Transverse colon (tissue), 4 donors: ENCODE measurements at regions not wholly inside any gene's neighbourhood (a gene's known extent, or its start where the extent isn't known, plus 50 kb on each side); places are given as distances from the start of the nearest gene placed in this dataset.

Source experiments
- DNase-seq: peaks from one replicate; pipeline ENCODE4 v3.0.0-alpha.2; 2019
- H3K27ac ChIP-seq, 4 donors: fragments of 200-600 bp; sonication (generic); 2 replicates each; pipeline ENCODE4 v1.5.1; 2016 to 2018; ENCODE audit warnings: inconsistent platforms in 4 of 4
- H3K27me3 ChIP-seq: fragments of 200-600 bp; sonication (generic); 2 replicates; pipeline ENCODE4 v1.5.1; 2017; ENCODE audit warnings: inconsistent platforms
- H3K36me3 ChIP-seq, 4 donors: fragments of 200-600 bp; sonication (generic); 2 replicates each; pipeline ENCODE4 v1.5.1; 2017 to 2019; ENCODE audit warnings: inconsistent platforms in 4 of 4
- H3K4me1 ChIP-seq, 4 donors: fragments of 200-600 bp; sonication (generic); 2 replicates each; pipeline ENCODE4 v1.5.1; 2017 to 2020; ENCODE audit warnings: inconsistent platforms in 4 of 4
- H3K4me3 ChIP-seq, 4 donors: fragments of 200-600 bp; sonication (generic); 1 replicate in 1 of 4; 2 replicates in 3 of 4; pipeline versions ENCODE4 v1.5.1 to v1.6.1; 2017 to 2019; ENCODE audit warnings: inconsistent platforms in 4 of 4
- H3K9me3 ChIP-seq, 2 donors: fragments of 200-600 bp; sonication (generic); 2 replicates each; pipeline ENCODE4 v1.5.1; 2017 to 2019; ENCODE audit warnings: inconsistent platforms in 2 of 2
- CTCF ChIP-seq, 5 experiments: fragments of 200-600 bp in 3 of 5; fragments of 450-650 bp in 2 of 5; sonication (generic) in 3 of 5; IDR thresholded peaks; 1 replicate in 2 of 5; 2 replicates in 3 of 5; pipeline ENCODE4 v1.5.1; 2016 to 2017; ENCODE audit warnings: antibody characterized with exemption in 5 of 5, inconsistent platforms in 3 of 5, mild to moderate bottlenecking in 2 of 5, moderate library complexity in 1 of 5
- EP300 ChIP-seq: sonication (generic); formaldehyde crosslinking; IDR thresholded peaks from one replicate; pipeline ENCODE4 v1.6.1; 2017; ENCODE audit warnings: antibody characterized with exemption, low read depth
- POLR2A ChIP-seq: fragments of 450-650 bp; IDR thresholded peaks from one replicate; pipeline ENCODE4 v1.6.1; 2016; ENCODE audit warnings: antibody characterized with exemption, mild to moderate bottlenecking, moderate library complexity
- POLR2AphosphoS5 ChIP-seq, 3 donors: sonication (generic); formaldehyde crosslinking; IDR thresholded peaks; one replicate each; pipeline ENCODE4 v1.6.1; 2016; ENCODE audit warnings: antibody characterized with exemption in 3 of 3
- WGBS, 2 donors: methylation state at CpG; one replicate each; pipeline ENCODE4 v1.1.5; 2018; ENCODE audit warnings: low coverage in 1 of 2; 5-methylcytosine and 5-hydroxymethylcytosine counted together
- in situ Hi-C, 4 donors: fragments of 200-750 bp; cut with MboI; loops; one replicate each; pipeline versions ENCODE4 v1.15.0 to v1.15.1; 2017; ENCODE audit warnings: low sequenced_read_pairs in 3 of 4, low pct_ligation_motif_present in 1 of 4, low pct_unique_long_range_greater_than_20kb in 1 of 4
- intact Hi-C: fragments of 100-400 bp; cut with DNase I; formaldehyde crosslinking; loops from one replicate; pipeline ENCODE4 v1.15.1; 2023; ENCODE audit warnings: low total_unique reads

DNA sequence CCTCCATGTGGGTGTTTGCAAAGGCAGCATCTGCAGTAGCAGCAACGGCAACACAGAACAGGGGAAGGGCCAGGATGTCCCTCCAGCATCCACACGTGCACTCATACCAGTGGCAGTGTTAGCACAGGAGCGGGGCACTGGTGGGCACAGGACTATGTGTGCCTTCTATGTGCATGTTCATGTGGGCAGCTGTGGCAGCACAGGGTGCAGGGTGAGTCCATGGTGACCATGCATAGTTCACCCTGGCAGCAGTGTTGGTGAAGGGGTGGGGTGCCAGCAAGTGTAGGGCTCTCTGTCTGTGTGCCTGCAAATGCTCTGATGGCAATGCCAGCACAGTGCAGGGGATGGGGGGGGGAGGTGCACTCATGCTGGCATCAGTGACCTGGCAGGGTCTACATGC, 222.1 kb upstream of the SOX14 start:
- in situ Hi-C loops = no loop called here
- intact Hi-C loops = no loop called here

DNA sequence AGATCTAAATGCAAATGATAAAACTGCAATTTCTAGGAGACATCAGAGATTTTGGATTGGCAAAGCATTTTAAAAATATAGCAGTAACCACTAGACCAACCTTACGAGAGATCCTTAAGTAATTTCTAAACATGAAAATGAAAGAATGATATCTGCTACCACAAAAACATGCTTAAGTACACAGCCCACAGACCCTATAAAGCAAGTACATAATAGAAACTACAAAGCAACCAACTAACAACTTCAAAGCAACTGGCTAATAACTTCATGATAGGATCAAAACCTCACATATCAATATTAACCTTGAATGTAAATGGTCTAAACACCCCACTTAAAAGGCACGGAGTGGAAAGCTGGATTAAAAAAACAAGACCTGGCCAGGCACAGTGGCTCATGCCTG, 209.9 kb upstream of the SOX14 start:
- no peaks in the 10 kb centered on the region for H3K36me3 ChIP-seq
- H3K9me3 ChIP-seq = no peaks in the 10 kb centered on the region
- DNase-seq = no peak
- H3K27ac ChIP-seq = no peak overlapping the region
- H3K4me1 ChIP-seq = no peaks in the 10 kb centered on the region
- no peak for TF ChIP-seq EP300
- TF ChIP-seq POLR2A = no peak
- TF ChIP-seq POLR2AphosphoS5 (IDR thresholded peaks at IDR 0.05) = no peak
- no peak for TF ChIP-seq CTCF (IDR thresholded peaks at IDR 0.05)
- intact Hi-C loops = no loop called here
- in situ Hi-C loops = no loop called here
- H3K4me3 ChIP-seq = no peak overlapping the region
- 63 to 74% methylated on average over 2 of the region's 2 CpGs for WGBS, 2 donors
- no peaks in the 10 kb centered on the region for H3K27me3 ChIP-seq

More for the DNA sequence above, 222.1 kb upstream of the SOX14 start:
- Histone ChIP-seq H3K36me3 (no peaks in the 10 kb centered on the region), H3K4me1 (no peaks in the 10 kb centered on the region), H3K27ac (no peak overlapping the region), H3K27me3 (no peaks in the 10 kb centered on the region), H3K4me3 (no peak overlapping the region), H3K9me3 (peaks cover 3 to 4% of the 10 kb centered on the region in 2 donors)
- TF ChIP-seq EP300 = no peak
- TF ChIP-seq CTCF (IDR thresholded peaks at IDR 0.05) = no peak
- no peak for TF ChIP-seq POLR2A
- 85% methylated on average over 3 of the region's 3 CpGs; no CpG with 5 or more reads in 1 of the 2 donors for WGBS, 2 donors
- DNase-seq = no peak

DNA sequence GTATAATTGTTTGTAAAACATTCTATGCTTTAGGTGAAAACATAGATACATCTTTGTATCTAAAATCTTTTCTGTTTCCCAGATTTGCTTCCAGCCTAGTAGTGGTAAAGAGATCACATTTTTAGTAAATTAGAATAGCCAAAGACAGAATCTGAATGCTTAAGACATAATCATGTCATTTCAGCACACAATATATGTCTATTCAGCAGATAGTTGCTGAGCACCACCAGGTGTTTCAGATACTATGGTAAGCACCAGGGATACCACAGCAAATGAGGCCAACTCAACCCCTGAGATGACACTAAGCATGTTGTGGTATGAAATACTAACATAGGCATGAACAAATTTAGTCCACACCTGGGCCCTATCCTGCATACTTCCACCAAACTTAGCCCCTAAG, 195.2 kb upstream of the SOX14 start:
- intact Hi-C loops = no loop called here
- Histone ChIP-seq H3K27me3 (no peaks in the 10 kb centered on the region), H3K36me3 (no peaks in the 10 kb centered on the region), H3K4me3 (no peak overlapping the region), H3K9me3 (no peaks in the 10 kb centered on the region), H3K4me1 (no peaks in the 10 kb centered on the region), H3K27ac (no peak overlapping the region)
- in situ Hi-C loops = no loop called here
- no peak for DNase-seq
- TF ChIP-seq CTCF (IDR thresholded peaks at IDR 0.05) (no peak), POLR2AphosphoS5 (IDR thresholded peaks at IDR 0.05) (no peak)

- no peaks in the 10 kb centered on the region for H3K9me3 ChIP-seq
- no peaks in the 10 kb centered on the region for H3K36me3 ChIP-seq
- no peaks in the 10 kb centered on the region for H3K4me1 ChIP-seq
- no peak for DNase-seq
- no peak overlapping the region for H3K27ac ChIP-seq
- no peak overlapping the region for H3K4me3 ChIP-seq
- 6 to 47% methylated on average over 2 to 3 of the region's 3 CpGs for WGBS, 2 donors
- TF ChIP-seq POLR2A (no peak), CTCF (IDR thresholded peaks at IDR 0.05) (no peak), POLR2AphosphoS5 (IDR thresholded peaks at IDR 0.05) (no peak), EP300 (no peak)
- in situ Hi-C loops (no loop called here), intact Hi-C loops (no loop called here)
- H3K27me3 ChIP-seq = no peaks in the 10 kb centered on the region
These were observed 191.2 kb upstream of the SOX14 start for GRCh38 chr3:137572931-137573330.
